GM12864 (cell line): ENCODE measurements at regions not wholly inside any gene's neighbourhood (a gene's known extent, or its start where the extent isn't known, plus 50 kb on each side); places are given as distances from the start of the nearest gene placed in this dataset.

Source experiments
- DNase-seq: peaks from one replicate; pipeline ENCODE4 v3.0.0-alpha.2; 2011; ENCODE audit warnings: low read depth
- H3K4me3 ChIP-seq: 2 replicates; pipeline ENCODE4 v1.5.1; 2011; ENCODE audit warnings: mild to moderate bottlenecking, low read depth, low read length, control low read depth
- CTCF ChIP-seq: IDR thresholded peaks from 2 replicates; pipeline ENCODE4 v1.5.1; 2011; ENCODE audit warnings: low read depth, mild to moderate bottlenecking, moderate library complexity, low read length, control low read depth, inconsistent platforms; ENCODE audit errors: missing control alignments

DNA sequence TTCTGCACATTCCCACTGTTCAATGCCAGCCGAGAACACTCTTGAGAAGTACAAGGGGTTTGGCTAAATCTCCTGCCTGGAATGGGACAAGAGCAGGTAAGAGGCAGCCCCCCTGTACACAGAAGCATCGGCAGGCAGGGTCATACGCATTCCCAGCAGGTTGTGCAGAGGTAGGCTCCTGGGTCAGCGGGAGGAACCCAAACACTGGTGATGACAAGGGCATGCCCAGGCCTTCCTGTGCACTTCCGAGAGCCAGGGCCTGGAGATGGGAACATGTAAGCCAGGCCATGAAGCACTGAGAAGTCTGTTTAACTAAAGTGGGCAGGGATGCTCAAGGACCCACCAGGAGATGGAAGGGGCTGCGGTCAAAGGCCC lies 130.3 kb upstream of the CHST15 start:
- no peak overlapping the region for H3K4me3 ChIP-seq
- no peak for TF ChIP-seq CTCF
- no peak for DNase-seq

GRCh38 chr10:124222988-124223710 lies 129.8 kb upstream of the CHST15 start:
- H3K4me3 ChIP-seq: no peak overlapping the region
- TF ChIP-seq CTCF: no peak
- no peak for DNase-seq

DNA sequence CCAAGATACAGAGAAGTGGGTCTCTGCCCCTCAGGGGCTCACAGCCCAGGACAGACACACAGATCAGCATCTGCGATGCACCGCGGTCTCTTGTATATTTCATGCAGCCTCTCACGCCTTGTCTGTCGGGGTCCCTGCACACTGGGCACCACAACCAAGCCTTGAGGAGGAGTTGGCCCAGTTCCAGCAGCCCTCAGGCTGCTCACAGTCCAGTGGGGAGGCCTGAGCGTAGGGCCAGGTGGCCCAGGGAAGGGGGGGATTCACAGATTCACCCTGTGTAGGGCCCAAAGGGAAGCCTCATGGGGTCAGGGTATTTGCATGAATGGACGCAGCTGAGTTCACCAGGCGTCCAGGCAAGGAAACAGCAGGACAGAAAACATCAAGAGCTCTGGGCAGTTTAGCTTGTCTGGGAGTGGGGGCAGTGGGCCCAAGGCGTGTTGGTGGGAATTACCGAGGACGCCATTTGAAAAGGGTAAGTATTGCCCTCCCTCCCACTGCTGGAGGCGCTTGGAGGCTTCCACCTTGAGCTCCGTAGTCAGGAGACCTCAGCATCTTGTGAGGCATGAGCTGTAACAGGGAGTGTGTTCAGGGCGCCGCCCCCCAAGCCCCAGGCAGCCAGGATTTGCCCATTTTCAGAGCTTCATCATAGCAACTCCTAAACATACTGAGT lies 129.1 kb upstream of the CHST15 start:
- H3K4me3 ChIP-seq: peak overlapping the region; percentile 24; the same call in 1 of the 2 replicates
- no peak for DNase-seq
- TF ChIP-seq CTCF: no peak

DNA sequence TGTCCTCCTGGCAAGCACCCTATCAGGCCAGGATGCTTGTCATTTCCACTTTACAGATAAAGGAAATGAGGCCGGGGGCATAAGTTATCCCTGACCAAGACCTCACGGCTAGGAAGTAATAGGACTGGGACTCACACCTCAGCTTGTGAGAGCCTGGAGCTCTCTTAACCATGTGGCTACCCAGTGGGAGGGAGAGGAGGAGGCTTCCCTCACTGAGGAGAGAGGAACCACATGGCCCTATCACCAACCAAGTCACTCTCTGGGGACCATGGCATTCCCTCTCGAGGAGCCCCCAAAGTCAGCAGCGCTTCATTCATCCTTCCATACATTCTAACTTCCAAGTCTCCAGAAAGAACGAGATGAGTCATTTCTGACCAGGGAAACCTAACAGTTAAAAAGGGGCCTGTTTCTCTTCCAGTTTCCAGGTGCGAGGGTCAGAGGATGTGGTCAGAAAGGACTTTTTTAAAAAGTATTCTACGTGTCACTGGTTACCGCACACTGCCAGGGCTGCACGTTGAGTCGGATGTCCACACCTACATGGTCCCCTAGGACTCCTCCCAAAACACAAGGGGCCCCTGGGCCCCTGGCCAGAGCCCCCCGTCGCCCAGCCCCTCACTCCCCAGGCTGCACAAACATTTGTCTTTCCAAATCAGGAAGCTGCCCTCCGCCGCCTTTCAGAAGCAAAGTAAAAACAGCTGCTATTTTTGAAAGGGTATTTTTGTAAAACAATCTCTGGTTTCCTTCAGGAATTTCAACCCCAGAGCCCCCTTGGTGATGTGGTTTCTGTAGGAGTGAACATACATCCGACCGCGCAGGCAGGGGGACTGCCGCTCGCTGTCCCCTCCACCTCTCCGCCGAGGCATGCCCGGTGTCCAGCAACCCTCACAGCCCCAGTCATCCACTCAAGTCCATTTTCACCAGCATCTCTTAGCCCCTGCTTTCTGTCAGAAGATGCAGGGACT lies 128.2 kb upstream of the CHST15 start:
- DNase-seq: peak; percentile 60
- peak overlapping the region; percentile 24; the same call in 1 of the 2 replicates for H3K4me3 ChIP-seq
- no peak for TF ChIP-seq CTCF

DNA sequence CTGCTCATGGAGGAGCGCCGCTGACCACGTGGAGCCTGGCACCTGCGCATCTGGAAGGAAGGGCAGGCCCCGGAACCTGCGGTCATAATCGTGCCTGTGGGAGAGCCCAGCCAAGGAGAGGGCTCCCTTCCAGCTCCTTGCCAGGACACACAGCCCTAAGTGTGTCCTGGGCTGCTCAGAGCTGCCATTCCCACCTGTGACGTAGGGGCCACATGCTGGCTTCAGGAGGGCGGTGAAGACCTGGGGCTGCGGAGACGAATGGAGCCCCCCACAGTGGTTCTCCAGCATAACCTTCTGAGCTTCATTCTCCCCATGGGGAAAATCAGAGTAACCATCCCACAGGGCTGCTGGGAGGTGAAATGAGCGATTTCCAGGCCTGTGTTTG lies 127.6 kb upstream of the CHST15 start:
- TF ChIP-seq CTCF: no peak
- no peak for DNase-seq
- H3K4me3 ChIP-seq: no peak overlapping the region

GRCh38 chr10:124220547-124220946 lies 127.1 kb upstream of the CHST15 start:
- DNase-seq: no peak
- no peak for TF ChIP-seq CTCF
- H3K4me3 ChIP-seq: no peak overlapping the region
